DOHH2 (cell line): ENCODE measurements at regions not wholly inside any gene's neighbourhood (a gene's known extent, or its start where the extent isn't known, plus 50 kb on each side); places are given as distances from the start of the nearest gene placed in this dataset.

Experiments
- CTCF ChIP-seq: fragments of 200-600 bp; sonication (generic); IDR thresholded peaks from one replicate; pipeline ENCODE4 v1.5.1; 2014; ENCODE audit warnings: antibody characterized with exemption, mild to moderate bottlenecking, low read depth, low read length; ENCODE audit not compliant: poor library complexity, severe bottlenecking
- EZH2phosphoT487 ChIP-seq: fragments of 200-600 bp; sonication (generic); IDR thresholded peaks from 2 replicates; pipeline ENCODE4 v1.6.1; 2017; ENCODE audit warnings: borderline replicate concordance, mild to moderate bottlenecking, antibody characterized with exemption, low read length, moderate library complexity, mixed read lengths

DNA sequence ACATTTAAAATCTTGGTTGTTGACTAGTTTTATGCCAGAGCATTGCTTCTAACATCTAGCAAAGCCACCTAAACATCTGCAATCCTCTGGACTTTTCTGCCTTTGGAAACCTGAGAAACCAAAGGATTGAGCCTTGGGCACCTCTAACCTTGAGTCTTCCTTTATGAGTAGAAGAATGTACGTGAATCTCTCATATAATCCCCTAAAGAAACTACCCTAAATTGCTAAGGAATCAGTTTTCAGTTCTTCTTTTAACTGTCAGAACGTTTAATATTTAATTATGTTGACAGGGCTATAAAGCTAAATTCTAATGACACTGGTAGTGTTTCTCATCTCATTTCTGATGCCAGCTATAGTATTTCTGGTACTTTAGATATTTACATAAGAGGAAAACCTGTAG, 997.3 kb downstream of the AMY1C start:
- TF ChIP-seq CTCF (no peak), EZH2phosphoT487 (no peak)
